Activated CD8-positive, alpha-beta memory T cell treated with anti-CD3 and anti-CD28 coated beads, Interleukin-2, amount 50 U/mL, for 48 hours (primary cell): ENCODE measurements at regions not wholly inside any gene's neighbourhood (a gene's known extent, or its start where the extent isn't known, plus 50 kb on each side); places are given as distances from the start of the nearest gene placed in this dataset.

Experiments
- DNase-seq: peaks from one replicate; pipeline ENCODE4 v3.0.0-alpha.2; 2020

- DNase-seq: no peak
Measured at GRCh38 chr6:91865889-91866288, 1279.0 kb upstream of the MAP3K7 start.

- DNase-seq: no peak
Measured at GRCh38 chr6:91864911-91865310, 1278.0 kb upstream of the MAP3K7 start.

- no peak for DNase-seq
Measured at GRCh38 chr6:91860541-91861335, 1273.9 kb upstream of the MAP3K7 start.

GRCh38 chr6:91852252-91852651, 1265.4 kb upstream of the MAP3K7 start:
- no peak for DNase-seq

- DNase-seq: no peak
Measured at GRCh38 chr6:91834813-91835212, 1247.9 kb upstream of the MAP3K7 start.

GRCh38 chr6:91827151-91827550, 1240.3 kb upstream of the MAP3K7 start:
- no peak for DNase-seq

GRCh38 chr6:91826128-91826527, 1239.3 kb upstream of the MAP3K7 start:
- no peak for DNase-seq

- no peak for DNase-seq
Measured at GRCh38 chr6:91824331-91824730, 1237.5 kb upstream of the MAP3K7 start.

GRCh38 chr6:91822581-91822980, 1235.7 kb upstream of the MAP3K7 start:
- DNase-seq: no peak

GRCh38 chr6:91816335-91816734, 1229.5 kb upstream of the MAP3K7 start:
- DNase-seq: no peak

- DNase-seq: no peak
Measured at GRCh38 chr6:91813641-91814040, 1226.8 kb upstream of the MAP3K7 start.

GRCh38 chr6:91812596-91813274, 1225.9 kb upstream of the MAP3K7 start:
- no peak for DNase-seq

GRCh38 chr6:91804981-91805380, 1218.1 kb upstream of the MAP3K7 start:
- no peak for DNase-seq

- no peak for DNase-seq
Measured at GRCh38 chr6:91802431-91802830, 1215.6 kb upstream of the MAP3K7 start.

- no peak for DNase-seq
Measured at GRCh38 chr6:91796603-91797002, 1209.7 kb upstream of the MAP3K7 start.

GRCh38 chr6:91788501-91788900, 1201.6 kb upstream of the MAP3K7 start:
- no peak for DNase-seq

GRCh38 chr6:91786474-91787184, 1199.8 kb upstream of the MAP3K7 start:
- DNase-seq: no peak

- DNase-seq: no peak
Measured at GRCh38 chr6:91782802-91783201, 1195.9 kb upstream of the MAP3K7 start.

GRCh38 chr6:91781946-91782345, 1195.1 kb upstream of the MAP3K7 start:
- no peak for DNase-seq

GRCh38 chr6:91780270-91780669, 1193.4 kb upstream of the MAP3K7 start:
- no peak for DNase-seq

GRCh38 chr6:91761621-91762020, 1174.7 kb upstream of the MAP3K7 start:
- no peak for DNase-seq

- DNase-seq: no peak
Measured at GRCh38 chr6:91754691-91755090, 1167.8 kb upstream of the MAP3K7 start.

GRCh38 chr6:91751526-91751925, 1164.7 kb upstream of the MAP3K7 start:
- no peak for DNase-seq

GRCh38 chr6:91744566-91744965, 1157.7 kb upstream of the MAP3K7 start:
- no peak for DNase-seq
